Kidney epithelial cell (primary cell): ENCODE measurements at regions not wholly inside any gene's neighbourhood (a gene's known extent, or its start where the extent isn't known, plus 50 kb on each side); places are given as distances from the start of the nearest gene placed in this dataset.

Source experiments
- DNase-seq: peaks from one replicate; pipeline ENCODE4 v3.0.0-alpha.2; 2010; ENCODE audit warnings: low read depth
- H3K27me3 ChIP-seq: 2 replicates; pipeline ENCODE4 v1.6.0; 2011; ENCODE audit warnings: low read length; ENCODE audit not compliant: control insufficient read depth, insufficient read depth
- H3K36me3 ChIP-seq: 2 replicates; pipeline ENCODE4 v1.5.1; 2011; ENCODE audit warnings: low read length; ENCODE audit not compliant: control insufficient read depth, insufficient read depth
- H3K4me3 ChIP-seq: 2 replicates; pipeline ENCODE4 v1.5.1; 2011; ENCODE audit warnings: low read depth, mild to moderate bottlenecking, control low read depth, low read length
- CTCF ChIP-seq: IDR thresholded peaks from 2 replicates; pipeline ENCODE4 v1.5.1; 2011; ENCODE audit warnings: mild to moderate bottlenecking, moderate library complexity, low read length, control low read depth, inconsistent platforms; ENCODE audit not compliant: insufficient read depth, poor library complexity, severe bottlenecking

- no peaks in the 10 kb centered on the region for H3K36me3 ChIP-seq
- no peaks in the 10 kb centered on the region for H3K27me3 ChIP-seq
- DNase-seq, result no peak
- no peak for TF ChIP-seq CTCF
- H3K4me3 ChIP-seq, result no peak overlapping the region
Measured at GRCh38 chr2:186100636-186101035, 362.0 kb downstream of the FSIP2 start.

GRCh38 chr2:186101616-186102015, 363.0 kb downstream of the FSIP2 start:
- no peak for TF ChIP-seq CTCF
- DNase-seq, result no peak

GRCh38 chr2:186103276-186103675, 364.7 kb downstream of the FSIP2 start:
- TF ChIP-seq CTCF, result no peak
- Histone ChIP-seq H3K36me3 (no peaks in the 10 kb centered on the region), H3K27me3 (no peaks in the 10 kb centered on the region), H3K4me3 (no peak overlapping the region)
- no peak for DNase-seq

More at GRCh38 chr2:186101616-186102015, 363.0 kb downstream of the FSIP2 start:
- H3K27me3 ChIP-seq, result no peaks in the 10 kb centered on the region
- H3K4me3 ChIP-seq, result no peak overlapping the region
- no peaks in the 10 kb centered on the region for H3K36me3 ChIP-seq

- Histone ChIP-seq H3K4me3 (no peak overlapping the region), H3K27me3 (no peaks in the 10 kb centered on the region), H3K36me3 (no peaks in the 10 kb centered on the region)
- no peak for TF ChIP-seq CTCF
- DNase-seq, result no peak
Measured at GRCh38 chr2:186105016-186105724, 366.6 kb downstream of the FSIP2 start.

- Histone ChIP-seq H3K36me3 (no peaks in the 10 kb centered on the region), H3K27me3 (no peaks in the 10 kb centered on the region), H3K4me3 (no peak overlapping the region)
- TF ChIP-seq CTCF, result no peak
- no peak for DNase-seq
Measured at GRCh38 chr2:186108470-186108869, 369.9 kb downstream of the FSIP2 start.

- TF ChIP-seq CTCF, result no peak
- Histone ChIP-seq H3K36me3 (no peaks in the 10 kb centered on the region), H3K4me3 (no peak overlapping the region), H3K27me3 (no peaks in the 10 kb centered on the region)
- no peak for DNase-seq
Measured at GRCh38 chr2:186113284-186113683, 372.8 kb upstream of the ZC3H15 start.
